ENCODE measurements at regions not wholly inside any gene's neighbourhood (a gene's known extent, or its start where the extent isn't known, plus 50 kb on each side); places are given as distances from the start of the nearest gene placed in this dataset.

DNA sequence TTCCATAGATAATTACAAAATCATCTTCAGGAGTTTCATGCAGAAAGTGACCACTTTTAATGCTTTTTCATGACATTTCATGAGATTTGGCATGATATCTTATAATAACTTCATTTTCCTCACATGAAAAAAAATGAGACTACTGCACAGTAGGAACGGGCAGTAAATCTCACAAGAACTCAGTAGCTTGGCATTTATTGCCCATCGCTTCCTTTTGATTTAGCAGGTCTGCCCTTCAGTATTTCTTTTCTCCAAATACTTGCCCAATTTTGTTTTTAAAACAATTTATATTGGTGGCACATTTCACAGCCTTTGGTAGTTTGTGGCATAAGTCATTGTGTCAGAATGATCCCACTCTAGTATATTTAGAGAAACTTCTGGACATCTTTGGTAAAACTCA is 711.8 kb upstream of the CHD1 start:
- Histone ChIP-seq H3K4me3 (no peak overlapping the region), H3K27me3 (no peaks in the 10 kb centered on the region), H3K36me3 (no peaks in the 10 kb centered on the region), H3K4me1 (no peaks in the 10 kb centered on the region), H3K27ac (no peak overlapping the region), H3K9me3 (no peaks in the 10 kb centered on the region)
- TF ChIP-seq, protein P1, sequence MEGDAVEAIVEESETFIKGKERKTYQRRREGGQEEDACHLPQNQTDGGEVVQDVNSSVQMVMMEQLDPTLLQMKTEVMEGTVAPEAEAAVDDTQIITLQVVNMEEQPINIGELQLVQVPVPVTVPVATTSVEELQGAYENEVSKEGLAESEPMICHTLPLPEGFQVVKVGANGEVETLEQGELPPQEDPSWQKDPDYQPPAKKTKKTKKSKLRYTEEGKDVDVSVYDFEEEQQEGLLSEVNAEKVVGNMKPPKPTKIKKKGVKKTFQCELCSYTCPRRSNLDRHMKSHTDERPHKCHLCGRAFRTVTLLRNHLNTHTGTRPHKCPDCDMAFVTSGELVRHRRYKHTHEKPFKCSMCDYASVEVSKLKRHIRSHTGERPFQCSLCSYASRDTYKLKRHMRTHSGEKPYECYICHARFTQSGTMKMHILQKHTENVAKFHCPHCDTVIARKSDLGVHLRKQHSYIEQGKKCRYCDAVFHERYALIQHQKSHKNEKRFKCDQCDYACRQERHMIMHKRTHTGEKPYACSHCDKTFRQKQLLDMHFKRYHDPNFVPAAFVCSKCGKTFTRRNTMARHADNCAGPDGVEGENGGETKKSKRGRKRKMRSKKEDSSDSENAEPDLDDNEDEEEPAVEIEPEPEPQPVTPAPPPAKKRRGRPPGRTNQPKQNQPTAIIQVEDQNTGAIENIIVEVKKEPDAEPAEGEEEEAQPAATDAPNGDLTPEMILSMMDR (IDR thresholded peaks at IDR 0.05) = no peak
- no peak for DNase-seq (ENCODE audit: low spot score)

DNA sequence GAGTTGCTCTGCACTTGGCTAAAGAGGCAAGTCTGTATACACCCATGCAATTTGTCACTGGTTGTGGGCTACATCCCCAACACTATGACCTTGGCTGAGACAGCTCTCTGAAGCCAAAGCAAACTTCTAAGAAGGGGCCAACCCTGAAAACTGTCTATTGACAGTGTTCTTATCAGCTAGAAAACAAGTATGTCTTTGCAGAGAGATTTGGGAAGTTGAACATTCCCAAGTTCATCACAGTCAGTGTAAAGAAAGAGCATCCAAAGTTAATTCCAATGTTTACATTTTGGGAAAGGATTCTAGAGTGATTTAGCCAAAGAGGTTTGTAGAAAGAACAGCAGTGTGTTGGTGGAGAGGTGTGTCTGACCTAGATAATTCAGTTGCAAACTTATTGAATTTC is 711.1 kb upstream of the CHD1 start:
- TF ChIP-seq, protein P1 (IDR thresholded peaks at IDR 0.05) = no peak
- H3K4me1 ChIP-seq = no peaks in the 10 kb centered on the region
- no peaks in the 10 kb centered on the region for H3K9me3 ChIP-seq
- no peak for DNase-seq (ENCODE audit: low spot score)
- H3K27me3 ChIP-seq = no peaks in the 10 kb centered on the region
- no peak overlapping the region for H3K4me3 ChIP-seq
- no peaks in the 10 kb centered on the region for H3K36me3 ChIP-seq
- H3K27ac ChIP-seq = no peak overlapping the region

- no peaks in the 10 kb centered on the region for H3K4me1 ChIP-seq
- H3K27me3 ChIP-seq = no peaks in the 10 kb centered on the region
- no peak overlapping the region for H3K27ac ChIP-seq
- H3K36me3 ChIP-seq = no peaks in the 10 kb centered on the region
- TF ChIP-seq, protein P1 (IDR thresholded peaks at IDR 0.05) = no peak
- no peak for DNase-seq (ENCODE audit: low spot score)
- no peak overlapping the region for H3K4me3 ChIP-seq
- H3K9me3 ChIP-seq = no peaks in the 10 kb centered on the region
These were observed 707.9 kb upstream of the CHD1 start for GRCh38 chr5:99636663-99637062.

GRCh38 chr5:99621772-99622681 is 693.2 kb upstream of the CHD1 start:
- DNase-seq (ENCODE audit: low spot score) = no peak
- TF ChIP-seq, protein P1 (IDR thresholded peaks at IDR 0.05) = no peak
- H3K9me3 ChIP-seq = no peaks in the 10 kb centered on the region
- H3K4me3 ChIP-seq = no peak overlapping the region
- no peaks in the 10 kb centered on the region for H3K4me1 ChIP-seq
- H3K27me3 ChIP-seq = no peaks in the 10 kb centered on the region
- no peak overlapping the region for H3K27ac ChIP-seq
- no peaks in the 10 kb centered on the region for H3K36me3 ChIP-seq

DNA sequence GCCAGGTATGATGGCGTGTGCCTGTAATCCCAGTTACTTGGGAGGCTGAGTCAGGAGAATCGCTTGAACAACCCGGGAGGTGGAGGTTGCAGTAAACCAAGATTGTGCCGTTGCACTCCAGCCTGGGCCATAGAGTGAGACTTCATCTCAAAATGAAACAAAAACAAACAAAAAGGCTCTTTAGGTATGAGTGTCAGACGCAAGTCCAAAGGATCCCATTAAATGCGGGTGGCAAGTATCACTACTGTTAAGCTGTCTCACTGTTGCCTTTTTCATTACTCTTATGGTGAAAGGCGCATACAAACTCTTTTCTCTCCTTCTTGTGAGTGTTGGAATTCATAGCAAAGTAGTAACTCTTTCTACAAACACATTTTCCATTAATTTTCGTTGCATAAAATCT is 688.5 kb upstream of the CHD1 start:
- Histone ChIP-seq H3K27ac (no peak overlapping the region), H3K9me3 (no peaks in the 10 kb centered on the region), H3K4me1 (no peaks in the 10 kb centered on the region), H3K36me3 (no peaks in the 10 kb centered on the region), H3K4me3 (no peak overlapping the region), H3K27me3 (no peaks in the 10 kb centered on the region)
- DNase-seq (ENCODE audit: low spot score) = no peak
- TF ChIP-seq, protein P1 (IDR thresholded peaks at IDR 0.05) = no peak

DNA sequence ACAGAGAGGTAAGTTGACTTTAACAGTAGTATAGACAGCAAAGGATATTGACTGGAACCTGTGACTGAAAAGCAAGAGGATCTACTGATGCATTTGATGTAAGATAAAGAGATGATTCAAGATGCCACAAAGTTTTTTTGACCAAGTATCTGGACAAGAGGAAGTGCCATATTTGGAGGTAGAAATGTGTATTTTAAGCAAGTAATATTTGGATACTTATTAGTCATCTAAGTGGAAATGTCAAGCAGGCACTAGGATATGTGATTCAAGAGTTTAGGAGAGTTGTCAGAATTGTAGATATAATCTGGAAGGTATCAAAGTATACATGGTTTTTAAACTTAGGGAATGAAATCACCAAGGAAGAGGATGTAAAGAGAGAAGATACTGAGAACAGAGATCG is 686.1 kb upstream of the CHD1 start:
- TF ChIP-seq, protein P1 (IDR thresholded peaks at IDR 0.05) = no peak

More for the DNA sequence above, 686.1 kb upstream of the CHD1 start:
- Histone ChIP-seq H3K4me1 (no peaks in the 10 kb centered on the region), H3K27me3 (no peaks in the 10 kb centered on the region), H3K9me3 (no peaks in the 10 kb centered on the region), H3K27ac (no peak overlapping the region), H3K36me3 (no peaks in the 10 kb centered on the region), H3K4me3 (no peak overlapping the region)
- DNase-seq (ENCODE audit: low spot score) = no peak

Measured in right atrium auricular region (tissue), 2 donors.